ENCODE measurements at regions not wholly inside any gene's neighbourhood (a gene's known extent, or its start where the extent isn't known, plus 50 kb on each side); places are given as distances from the start of the nearest gene placed in this dataset.

DNA sequence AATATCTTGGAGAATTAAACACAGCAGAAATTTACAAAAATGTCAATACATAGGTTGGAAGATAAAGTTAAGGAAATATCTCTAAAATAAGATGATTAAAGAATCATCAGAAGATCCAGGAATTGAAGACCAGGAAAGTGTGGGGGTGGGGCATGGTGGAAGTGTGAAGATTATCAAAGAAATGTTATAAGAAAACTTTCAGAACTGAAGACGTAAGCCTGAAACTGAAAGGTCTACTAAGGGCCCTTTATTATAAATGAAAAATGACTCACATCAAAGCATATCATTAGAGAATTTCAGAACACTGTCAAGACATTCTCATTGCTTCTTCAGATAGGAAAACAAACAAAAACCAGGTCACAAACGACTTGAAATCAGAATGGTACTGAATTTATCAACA, 92.4 kb upstream of the DPT start:
- H3K9me3 ChIP-seq, result no peaks in the 10 kb centered on the region
- H3K36me3 ChIP-seq, result no peaks in the 10 kb centered on the region
- no peaks in the 10 kb centered on the region for H3K4me1 ChIP-seq
- no peak overlapping the region for H3K4me3 ChIP-seq
- no peak for TF ChIP-seq POLR2A (IDR thresholded peaks at IDR 0.05)
- intact Hi-C loops (cut with DNase I), result no loop called here
- DNase-seq, result no peak
- H3K27ac ChIP-seq, result no peak overlapping the region
- no peaks in the 10 kb centered on the region for H3K27me3 ChIP-seq
- 32 to 46% methylated on average over 2 of the region's 2 CpGs for WGBS, 2 donors

DNA sequence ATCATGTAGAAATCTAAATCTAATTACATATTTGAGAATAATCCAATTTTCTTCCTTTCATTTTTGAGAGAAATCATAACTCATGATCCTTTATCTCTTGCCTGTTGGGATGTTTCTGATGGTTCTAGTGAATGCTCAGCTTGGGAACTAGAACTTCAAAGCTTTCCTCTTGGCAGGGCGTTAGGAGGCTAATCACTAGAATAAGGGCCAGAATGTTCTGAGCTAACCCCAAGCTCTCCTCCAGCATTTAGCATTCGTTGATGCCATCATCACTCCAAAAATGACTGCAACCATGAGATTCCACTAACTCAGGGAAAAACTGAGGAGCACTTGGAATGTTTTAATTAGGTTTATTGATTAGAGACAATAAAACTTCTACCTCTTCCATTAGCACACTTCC, 93.9 kb upstream of the DPT start:
- intact Hi-C loops (cut with DNase I), result no loop called here
- DNase-seq, result no peak
- WGBS, 2 donors, result 66 to 85% methylated on average over 2 of the region's 2 CpGs

DNA sequence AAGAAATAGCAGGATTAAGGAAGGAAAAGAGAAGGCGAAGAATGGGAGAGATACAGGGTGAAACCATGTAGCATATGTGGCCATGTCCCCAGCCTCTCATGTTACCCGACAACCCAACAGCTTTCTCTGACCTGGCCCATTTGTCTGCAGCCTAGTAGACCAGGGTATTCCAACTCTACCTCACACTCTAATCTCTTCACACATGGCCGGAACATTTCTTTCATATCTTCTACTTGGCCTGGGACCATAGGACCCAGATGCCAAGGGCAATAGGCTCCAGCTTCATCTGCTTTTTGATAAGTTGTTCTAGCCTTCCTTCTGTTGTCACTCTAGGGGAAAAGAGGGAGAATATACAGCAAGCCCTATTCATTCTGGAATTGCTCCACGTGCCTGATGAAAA, 95.0 kb upstream of the DPT start:
- 86 to 89% methylated on average over 4 of the region's 4 CpGs for WGBS, 2 donors
- H3K36me3 ChIP-seq, result no peaks in the 10 kb centered on the region
- intact Hi-C loops (cut with DNase I), result no loop called here
- H3K9me3 ChIP-seq, result no peaks in the 10 kb centered on the region
- no peak overlapping the region for H3K27ac ChIP-seq
- H3K27me3 ChIP-seq, result no peaks in the 10 kb centered on the region
- H3K4me3 ChIP-seq, result no peak overlapping the region
- no peaks in the 10 kb centered on the region for H3K4me1 ChIP-seq
- TF ChIP-seq POLR2A (IDR thresholded peaks at IDR 0.05), result no peak
- TF ChIP-seq, protein P1, sequence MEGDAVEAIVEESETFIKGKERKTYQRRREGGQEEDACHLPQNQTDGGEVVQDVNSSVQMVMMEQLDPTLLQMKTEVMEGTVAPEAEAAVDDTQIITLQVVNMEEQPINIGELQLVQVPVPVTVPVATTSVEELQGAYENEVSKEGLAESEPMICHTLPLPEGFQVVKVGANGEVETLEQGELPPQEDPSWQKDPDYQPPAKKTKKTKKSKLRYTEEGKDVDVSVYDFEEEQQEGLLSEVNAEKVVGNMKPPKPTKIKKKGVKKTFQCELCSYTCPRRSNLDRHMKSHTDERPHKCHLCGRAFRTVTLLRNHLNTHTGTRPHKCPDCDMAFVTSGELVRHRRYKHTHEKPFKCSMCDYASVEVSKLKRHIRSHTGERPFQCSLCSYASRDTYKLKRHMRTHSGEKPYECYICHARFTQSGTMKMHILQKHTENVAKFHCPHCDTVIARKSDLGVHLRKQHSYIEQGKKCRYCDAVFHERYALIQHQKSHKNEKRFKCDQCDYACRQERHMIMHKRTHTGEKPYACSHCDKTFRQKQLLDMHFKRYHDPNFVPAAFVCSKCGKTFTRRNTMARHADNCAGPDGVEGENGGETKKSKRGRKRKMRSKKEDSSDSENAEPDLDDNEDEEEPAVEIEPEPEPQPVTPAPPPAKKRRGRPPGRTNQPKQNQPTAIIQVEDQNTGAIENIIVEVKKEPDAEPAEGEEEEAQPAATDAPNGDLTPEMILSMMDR (IDR thresholded peaks at IDR 0.05), result no peak
- no peak for DNase-seq

More for the DNA sequence above, 93.9 kb upstream of the DPT start:
- Histone ChIP-seq H3K9me3 (no peaks in the 10 kb centered on the region), H3K36me3 (no peaks in the 10 kb centered on the region), H3K27ac (no peak overlapping the region), H3K27me3 (no peaks in the 10 kb centered on the region), H3K4me3 (no peak overlapping the region), H3K4me1 (no peaks in the 10 kb centered on the region)
- TF ChIP-seq, protein P1 (IDR thresholded peaks at IDR 0.05), result no peak
- no peak for TF ChIP-seq POLR2A (IDR thresholded peaks at IDR 0.05)

GRCh38 chr1:168824418-168825065, 95.5 kb upstream of the DPT start:
- Histone ChIP-seq H3K27ac (no peak overlapping the region), H3K4me3 (no peak overlapping the region), H3K27me3 (no peaks in the 10 kb centered on the region), H3K4me1 (no peaks in the 10 kb centered on the region), H3K9me3 (no peaks in the 10 kb centered on the region), H3K36me3 (no peaks in the 10 kb centered on the region)
- WGBS, 2 donors, result 50 to 88% methylated on average over 2 of the region's 2 CpGs
- TF ChIP-seq, protein P1 (IDR thresholded peaks at IDR 0.05), result no peak
- no peak for TF ChIP-seq POLR2A (IDR thresholded peaks at IDR 0.05)
- no peak for DNase-seq
- intact Hi-C loops (cut with DNase I), result no loop called here

DNA sequence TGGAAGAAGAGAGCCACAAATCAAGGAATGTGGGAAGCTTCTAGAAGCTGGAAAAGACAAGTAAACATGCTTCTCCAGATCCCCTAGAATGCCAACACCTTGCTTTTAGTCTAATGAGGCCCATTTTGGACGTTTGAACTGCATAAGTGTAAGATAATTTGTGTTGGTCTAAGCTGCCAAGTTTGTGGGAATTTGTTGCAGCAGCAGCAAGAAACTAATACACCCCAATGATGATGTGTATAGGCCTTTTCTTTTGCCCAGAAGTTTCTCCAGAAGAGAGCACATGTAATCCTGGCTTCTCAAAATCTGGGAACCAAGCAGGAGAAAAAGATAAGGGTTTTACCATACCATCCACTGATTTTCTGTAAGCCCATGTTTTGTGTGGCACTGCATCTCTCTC, 96.1 kb upstream of the DPT start:
- TF ChIP-seq, protein P1 (IDR thresholded peaks at IDR 0.05), result no peak
- TF ChIP-seq POLR2A (IDR thresholded peaks at IDR 0.05), result no peak
- no peak for DNase-seq
- 45 to 46% methylated on average over 1 of the region's 1 CpG for WGBS, 2 donors
- Histone ChIP-seq H3K36me3 (no peaks in the 10 kb centered on the region), H3K27ac (no peak overlapping the region), H3K4me3 (no peak overlapping the region), H3K9me3 (no peaks in the 10 kb centered on the region), H3K27me3 (no peaks in the 10 kb centered on the region), H3K4me1 (no peaks in the 10 kb centered on the region)
- intact Hi-C loops (cut with DNase I), result no loop called here

DNA sequence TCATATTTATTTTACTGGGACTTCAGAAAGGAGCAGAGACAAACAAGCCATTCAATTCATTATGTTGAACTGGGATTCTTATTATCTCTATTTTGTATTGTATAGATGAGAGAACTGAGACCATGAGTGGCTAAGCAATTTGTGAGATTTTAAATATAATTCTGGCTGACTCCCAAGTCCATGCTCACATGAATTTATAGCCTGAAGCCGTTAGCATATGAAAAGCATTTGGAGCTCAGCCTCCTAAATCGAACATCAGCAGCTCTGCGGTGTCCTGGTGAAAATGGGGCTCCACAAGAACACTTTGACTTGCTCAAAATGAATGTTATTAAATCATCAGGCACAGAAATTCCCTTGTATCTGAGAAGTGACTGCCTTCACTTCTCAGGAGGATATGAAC, 96.8 kb upstream of the DPT start:
- Histone ChIP-seq H3K4me1 (no peaks in the 10 kb centered on the region), H3K27ac (no peak overlapping the region), H3K27me3 (no peaks in the 10 kb centered on the region), H3K4me3 (no peak overlapping the region), H3K36me3 (no peaks in the 10 kb centered on the region), H3K9me3 (no peaks in the 10 kb centered on the region)
- intact Hi-C loops (cut with DNase I), result no loop called here
- no peak for DNase-seq
- TF ChIP-seq, protein P1 (IDR thresholded peaks at IDR 0.05), result no peak
- no peak for TF ChIP-seq POLR2A (IDR thresholded peaks at IDR 0.05)
- WGBS, 2 donors, result 34 to 43% methylated on average over 3 of the region's 3 CpGs
